ENCODE measurements at regions not wholly inside any gene's neighbourhood (a gene's known extent, or its start where the extent isn't known, plus 50 kb on each side); places are given as distances from the start of the nearest gene placed in this dataset.

- no peak for DNase-seq
Observed at GRCh38 chr11:92477686-92478085, 253.1 kb downstream of the FAT3 start.

- no peak for DNase-seq
Observed at GRCh38 chr11:92480499-92480898, 255.9 kb downstream of the FAT3 start.

GRCh38 chr11:92482492-92483060, 258.0 kb downstream of the FAT3 start:
- DNase-seq: no peak

GRCh38 chr11:92484570-92484969, 260.0 kb downstream of the FAT3 start:
- DNase-seq: no peak

GRCh38 chr11:92489826-92490399, 265.3 kb downstream of the FAT3 start:
- peak in 1 of 3 donors; percentile 12 for DNase-seq

GRCh38 chr11:92492372-92492771, 267.8 kb downstream of the FAT3 start:
- no peak for DNase-seq

GRCh38 chr11:92495107-92495793, 270.6 kb downstream of the FAT3 start:
- peak in 2 of 3 donors; percentile 3 to 32 for DNase-seq

GRCh38 chr11:92500453-92500852, 275.8 kb downstream of the FAT3 start:
- peak in 1 of 3 donors; percentile 5 for DNase-seq

- DNase-seq: no peak
Observed at GRCh38 chr11:92501066-92501739, 276.6 kb downstream of the FAT3 start.

GRCh38 chr11:92504004-92504403, 279.4 kb downstream of the FAT3 start:
- no peak for DNase-seq

GRCh38 chr11:92504534-92504933, 279.9 kb downstream of the FAT3 start:
- DNase-seq: no peak

- DNase-seq: no peak
Observed at GRCh38 chr11:92505689-92506088, 281.1 kb downstream of the FAT3 start.

- DNase-seq: no peak
Observed at GRCh38 chr11:92506809-92507336, 282.3 kb downstream of the FAT3 start.

- DNase-seq: no peak
Observed at GRCh38 chr11:92510591-92510990, 286.0 kb downstream of the FAT3 start.

- DNase-seq: no peak
Observed at GRCh38 chr11:92511522-92512203, 287.0 kb downstream of the FAT3 start.

- DNase-seq: no peak
Observed at GRCh38 chr11:92512204-92512569, 287.6 kb downstream of the FAT3 start.

- no peak for DNase-seq
Observed at GRCh38 chr11:92523611-92524010, 299.0 kb downstream of the FAT3 start.

- no peak for DNase-seq
Observed at GRCh38 chr11:92524542-92524941, 299.9 kb downstream of the FAT3 start.

GRCh38 chr11:92527467-92527866, 302.8 kb downstream of the FAT3 start:
- no peak for DNase-seq

GRCh38 chr11:92528001-92528400, 303.4 kb downstream of the FAT3 start:
- peak in 1 of 3 donors; percentile 51 for DNase-seq

GRCh38 chr11:92531065-92531739, 306.6 kb downstream of the FAT3 start:
- no peak for DNase-seq
